ENCODE measurements at regions not wholly inside any gene's neighbourhood (a gene's known extent, or its start where the extent isn't known, plus 50 kb on each side); places are given as distances from the start of the nearest gene placed in this dataset.
A peak's percentile ranks its signal among the peaks of the same experiment; 100 is the strongest.

DNA sequence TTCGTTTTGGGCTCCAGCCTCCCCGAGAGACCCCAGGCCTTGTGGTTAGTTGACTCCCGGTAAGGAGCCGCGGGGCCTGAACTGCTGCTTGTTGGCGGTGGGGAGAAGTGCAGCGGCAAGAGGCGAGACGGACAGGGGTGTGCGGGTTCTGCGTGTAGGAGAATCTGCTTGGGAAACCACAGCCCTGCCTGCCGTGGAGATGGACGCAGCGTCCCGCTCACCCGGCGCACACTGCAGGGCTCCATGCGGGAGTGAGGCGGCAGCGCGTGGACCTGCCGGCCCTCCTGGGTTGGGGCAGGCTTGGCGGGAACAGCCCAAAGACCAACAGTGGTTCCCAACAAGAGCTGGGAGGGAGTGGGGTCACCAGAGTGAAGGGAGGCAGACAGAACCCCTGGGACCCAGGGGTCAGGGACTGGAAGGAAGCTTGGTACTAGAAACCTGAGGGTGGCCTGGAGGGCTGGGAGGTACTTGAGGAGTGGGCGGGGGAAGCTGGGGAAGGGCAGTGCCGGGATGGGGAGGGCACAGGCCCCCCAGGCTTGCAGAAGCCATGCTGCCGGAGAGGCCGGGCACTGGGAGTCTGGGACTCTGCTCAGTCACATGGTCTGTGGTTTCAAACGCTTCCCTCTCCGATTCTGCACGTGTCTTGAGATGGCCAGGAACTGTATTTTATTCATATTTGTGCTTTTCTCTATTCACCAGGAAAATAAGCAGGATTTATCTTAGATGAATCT, 70.8 kb downstream of the RGS12 start:
- DNase-seq (ENCODE audit: missing footprints), result no peak
- ATAC-seq, result no peak
- intact Hi-C loops (cut with DNase I), result no loop called here

DNA sequence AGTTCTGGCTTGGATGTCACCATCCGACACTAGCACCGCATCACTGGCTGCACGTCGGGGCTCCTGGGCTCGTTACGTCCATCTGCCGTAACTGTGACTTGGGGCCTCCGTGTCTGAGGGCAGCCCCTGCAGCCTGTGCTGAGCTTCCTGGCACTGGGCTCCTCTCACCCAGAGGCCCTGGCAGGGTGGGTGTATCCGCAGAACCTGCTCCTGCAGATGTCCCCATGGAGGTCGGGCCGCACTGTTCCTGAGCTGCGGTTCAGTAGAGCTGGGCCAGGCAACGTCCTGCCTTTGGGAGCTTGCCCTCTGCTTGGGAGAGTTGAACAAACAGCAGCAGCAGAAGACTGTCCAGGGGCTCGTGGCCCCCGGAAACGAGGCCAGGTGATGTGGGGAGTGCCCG, 71.4 kb downstream of the RGS12 start:
- intact Hi-C loops (cut with DNase I), result no loop called here
- no peak for DNase-seq (ENCODE audit: missing footprints)
- no peak for ATAC-seq

DNA sequence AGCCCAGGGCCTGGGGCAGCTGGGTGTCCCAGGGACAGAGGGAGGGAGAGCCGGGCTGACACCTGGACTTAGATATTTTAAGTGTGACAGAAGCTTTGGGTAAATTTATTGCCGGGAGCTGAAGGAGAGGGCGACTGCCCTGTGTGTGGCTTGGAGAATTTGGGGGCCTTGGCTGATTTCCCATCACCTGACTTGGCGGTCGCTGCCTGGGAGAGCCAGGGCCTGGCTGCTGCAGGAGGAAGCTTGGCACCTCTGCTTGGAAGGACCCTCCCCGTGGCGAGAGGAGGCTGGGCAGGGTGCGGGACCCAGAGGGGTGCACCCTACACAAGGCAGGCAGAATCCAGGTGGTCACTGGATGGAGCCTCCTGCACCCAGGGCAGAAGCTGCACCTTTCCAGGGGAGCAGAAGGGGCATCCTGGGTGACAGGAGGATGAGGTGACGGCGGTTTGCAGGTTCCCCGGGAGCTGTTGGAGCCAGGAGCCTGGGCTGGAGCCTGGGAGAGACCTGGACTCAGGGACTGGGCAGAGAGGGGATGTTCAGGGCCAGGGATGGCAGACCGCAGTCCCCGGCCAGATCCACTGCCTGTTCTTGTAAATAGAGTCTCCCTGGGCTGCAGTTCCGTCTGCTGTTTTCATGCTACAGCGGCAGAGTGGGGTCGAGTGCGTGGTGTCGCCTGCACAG, 72.0 kb downstream of the RGS12 start:
- ATAC-seq, result no peak
- no peak for DNase-seq (ENCODE audit: missing footprints)
- intact Hi-C loops (cut with DNase I), result no loop called here

DNA sequence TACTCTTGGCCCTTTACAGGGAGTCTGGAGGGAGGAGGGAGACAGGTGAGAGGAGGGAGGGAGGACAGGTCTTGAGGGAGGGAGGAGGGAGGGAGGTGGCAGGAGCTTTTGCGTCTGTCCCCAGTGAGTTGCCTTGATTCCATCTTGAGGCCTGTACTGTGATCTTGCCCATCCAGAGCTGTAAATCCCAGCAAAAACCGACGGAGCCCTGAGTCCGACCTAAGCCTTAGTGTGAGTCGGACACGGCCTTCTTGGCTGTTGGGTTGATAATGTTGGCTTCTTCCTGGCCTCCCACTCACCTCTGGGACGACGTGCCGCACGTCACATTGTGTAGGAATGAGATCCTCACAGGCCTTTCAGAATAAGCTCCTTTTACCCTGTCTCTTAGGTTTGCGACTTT, 72.5 kb downstream of the RGS12 start:
- intact Hi-C loops (cut with DNase I), result no loop called here
- DNase-seq (ENCODE audit: missing footprints), result no peak
- no peak for ATAC-seq

DNA sequence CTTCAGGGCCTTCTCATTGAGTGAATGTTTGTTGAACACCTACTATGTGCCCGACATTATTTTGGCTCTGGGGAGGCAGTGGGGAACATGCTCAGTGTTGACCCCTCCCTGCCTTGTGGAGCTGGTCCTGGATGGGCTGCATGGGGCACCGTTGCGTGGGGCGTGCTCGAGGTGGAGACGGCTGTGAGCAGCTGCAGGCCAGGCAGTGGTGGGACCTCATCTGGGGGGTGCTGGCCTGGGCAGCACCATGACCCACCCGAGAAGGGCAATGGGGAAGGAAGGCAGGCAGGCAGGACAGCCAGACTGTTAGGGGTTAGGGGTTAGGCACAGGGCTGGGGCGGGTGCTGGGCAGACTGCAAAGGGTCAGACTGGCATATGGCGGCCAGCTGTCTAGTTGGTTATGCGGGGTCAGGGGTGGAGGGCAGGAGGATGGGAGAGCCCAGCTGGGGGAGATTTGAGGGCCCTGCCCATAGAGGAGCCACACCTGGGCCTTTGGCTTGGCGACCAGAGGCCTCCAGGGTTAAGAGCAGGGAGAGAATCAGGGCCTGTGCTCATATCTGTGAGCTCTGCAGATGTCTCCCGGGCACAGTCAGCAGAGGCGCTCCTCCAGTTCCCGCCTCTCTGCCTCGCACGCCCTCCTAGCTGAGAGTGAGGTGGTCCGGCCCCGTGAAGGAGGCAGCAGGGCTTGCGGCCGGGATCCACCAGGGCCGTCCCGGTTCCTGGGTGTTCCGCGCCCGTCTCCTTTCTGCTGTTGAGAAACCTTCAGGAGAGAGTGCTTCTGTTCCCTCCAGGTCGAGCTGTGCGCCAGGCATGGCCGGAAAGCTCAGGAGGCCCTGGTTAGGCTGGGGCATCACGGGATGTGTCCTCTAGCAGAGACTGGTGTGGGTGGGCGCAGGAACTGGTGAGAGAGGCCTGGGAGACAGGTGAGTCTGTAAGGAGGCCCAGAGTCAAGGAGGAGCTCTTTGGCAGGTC, 73.3 kb downstream of the RGS12 start:
- intact Hi-C loops (cut with DNase I), result no loop called here
- DNase-seq (ENCODE audit: missing footprints), result no peak
- no peak for ATAC-seq

GRCh38 chr4:3366893-3367775, 74.3 kb downstream of the RGS12 start:
- ATAC-seq (no peak), DNase-seq (ENCODE audit: missing footprints) (no peak)
- intact Hi-C loops (cut with DNase I), result no loop called here

DNA sequence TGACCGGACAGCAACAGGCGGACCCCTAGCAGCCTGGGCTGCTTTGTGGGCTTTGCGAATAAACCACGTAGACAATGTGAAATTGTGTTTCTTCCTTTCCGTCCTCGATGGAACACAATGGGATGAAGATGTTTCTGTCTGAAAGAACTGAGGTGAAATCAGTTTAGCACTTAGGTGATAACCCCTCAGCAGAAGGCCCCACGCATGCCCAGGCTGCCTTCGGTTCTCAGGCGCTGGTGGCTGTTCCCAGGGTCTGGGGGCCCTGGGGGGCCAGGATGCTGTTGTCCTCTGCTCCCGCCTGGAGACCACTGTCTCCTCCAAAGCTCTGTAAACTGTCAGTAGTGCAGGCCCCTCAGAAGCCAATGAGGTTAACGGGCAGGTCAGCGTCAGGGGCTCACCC, 73.9 kb upstream of the HGFAC start:
- DNase-seq (ENCODE audit: missing footprints) (no peak), ATAC-seq (no peak)
- intact Hi-C loops (cut with DNase I), result loop anchor here (1.0 kb wide), 1 partner anchor 16 kb away; no protein-coding TSS in a partner anchor

DNA sequence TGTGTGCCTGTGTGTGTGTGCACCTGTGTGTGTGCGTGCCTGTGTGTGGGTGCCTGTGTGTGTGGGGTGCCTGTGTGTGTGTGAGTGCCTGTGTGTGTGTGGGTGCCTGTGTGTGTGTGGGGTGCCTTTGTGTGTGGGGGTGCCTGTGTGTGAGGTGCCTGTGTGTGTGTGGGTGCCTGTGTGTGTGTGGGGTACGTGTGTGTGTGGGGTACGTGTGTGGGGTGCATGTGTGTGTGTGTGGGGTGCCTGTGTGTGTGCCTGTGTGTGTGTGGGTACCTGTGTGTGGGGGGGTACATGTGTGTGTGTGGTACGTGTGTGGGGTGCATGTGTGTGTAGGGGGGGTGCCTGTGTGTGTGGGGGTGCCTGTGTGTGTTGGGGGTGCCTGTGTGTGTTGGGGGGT, 73.4 kb upstream of the HGFAC start:
- intact Hi-C loops (cut with DNase I), result loop anchor here (1.0 kb wide), 1 partner anchor 16 kb away; no protein-coding TSS in a partner anchor
- no peak for DNase-seq (ENCODE audit: missing footprints)
- ATAC-seq, result no peak

DNA sequence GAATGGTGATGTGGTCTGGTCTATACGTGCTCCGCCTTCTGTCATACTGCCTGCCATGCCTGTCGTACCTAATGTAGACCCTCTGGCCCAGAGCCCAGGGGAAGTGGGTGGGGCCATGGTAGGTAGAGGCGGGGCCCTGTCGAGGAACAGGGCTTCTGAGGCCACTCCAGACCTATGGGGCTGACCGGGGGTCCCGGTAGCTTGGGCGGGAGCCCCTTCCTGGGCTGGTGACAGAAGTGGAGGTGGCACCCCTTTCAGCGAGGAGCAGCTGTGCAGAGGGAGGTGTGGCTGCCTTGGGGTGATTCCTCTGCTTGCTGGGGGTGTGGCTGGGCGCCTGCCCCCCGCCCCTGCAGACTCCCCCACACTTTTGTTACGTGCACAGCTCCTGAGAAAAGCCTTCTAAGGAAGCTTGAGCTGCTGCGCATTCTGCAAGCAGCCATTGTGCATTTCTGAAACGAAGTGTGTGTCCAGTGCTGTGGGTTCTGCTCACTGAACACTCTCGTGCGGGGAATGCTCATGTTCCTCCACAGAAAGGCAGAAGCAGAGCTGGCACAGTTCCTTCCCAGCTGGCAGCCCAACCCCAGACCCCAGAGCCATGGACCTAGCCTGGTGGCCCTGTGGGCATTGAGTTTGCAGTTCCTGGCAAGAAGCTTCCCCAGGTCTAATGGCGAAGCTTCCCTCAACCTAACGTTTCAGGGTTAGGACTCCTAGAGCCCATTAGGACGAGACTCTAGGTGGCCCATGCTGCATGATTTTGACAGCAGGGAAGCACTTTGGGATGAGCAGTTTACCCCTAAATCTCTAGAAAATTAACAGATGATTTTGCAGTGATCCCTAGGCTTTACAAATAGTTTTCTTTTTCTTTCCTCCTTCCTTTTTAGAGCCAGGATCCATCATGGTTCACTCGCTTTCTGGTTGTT, 72.7 kb upstream of the HGFAC start:
- no peak for DNase-seq (ENCODE audit: missing footprints)
- intact Hi-C loops (cut with DNase I), result loop anchor here (1.0 kb wide), 1 partner anchor 17 kb away; no protein-coding TSS in a partner anchor
- no peak for ATAC-seq

DNA sequence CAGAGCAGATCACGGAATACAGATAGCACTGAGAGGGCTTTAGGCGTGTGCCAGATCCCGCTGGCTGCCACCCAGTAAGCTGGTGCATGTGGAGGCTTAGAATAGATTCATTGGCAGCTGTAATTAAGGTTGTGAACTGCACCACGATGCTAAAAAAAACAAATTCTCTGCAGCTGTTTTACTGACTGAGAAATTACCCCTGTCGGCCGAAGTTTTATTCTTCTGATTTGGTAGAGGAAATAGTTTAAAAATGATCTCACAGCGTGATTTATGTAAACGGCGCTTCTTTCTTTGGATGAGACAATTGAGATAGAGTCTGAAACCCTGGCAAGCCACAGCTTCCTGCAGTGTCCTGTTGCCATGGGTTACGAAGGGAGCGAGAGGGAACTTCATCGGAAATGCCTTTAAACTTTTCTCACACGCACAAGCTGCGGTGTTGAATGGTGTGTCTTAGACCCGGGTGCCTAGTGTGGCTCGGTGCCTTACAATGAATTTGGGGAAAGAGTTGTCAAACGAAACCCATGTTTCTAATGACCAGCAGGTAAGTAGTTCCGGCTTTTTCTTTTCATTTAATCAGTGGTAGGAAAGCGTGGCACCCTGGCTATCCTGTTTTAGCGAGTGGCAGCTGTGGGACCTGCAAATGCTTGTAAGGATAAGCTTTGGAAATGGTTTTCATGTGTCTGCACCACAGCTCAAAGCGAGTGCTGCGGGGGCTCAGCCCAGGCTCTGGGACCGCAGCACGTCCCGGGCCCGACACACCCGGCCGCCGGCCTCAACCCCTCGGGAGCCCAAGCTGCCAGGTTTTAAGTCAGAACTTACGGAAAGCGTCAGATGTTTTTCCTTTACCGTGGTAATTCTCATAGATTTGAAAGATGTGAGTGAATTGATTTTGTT, 71.7 kb upstream of the HGFAC start:
- intact Hi-C loops (cut with DNase I), result no loop called here
- ATAC-seq (peak; percentile 64), DNase-seq (ENCODE audit: missing footprints) (no peak)

GRCh38 chr4:3371033-3372001, 70.5 kb upstream of the HGFAC start:
- DNase-seq (ENCODE audit: missing footprints) (no peak), ATAC-seq (no peak)
- intact Hi-C loops (cut with DNase I), result no loop called here

DNA sequence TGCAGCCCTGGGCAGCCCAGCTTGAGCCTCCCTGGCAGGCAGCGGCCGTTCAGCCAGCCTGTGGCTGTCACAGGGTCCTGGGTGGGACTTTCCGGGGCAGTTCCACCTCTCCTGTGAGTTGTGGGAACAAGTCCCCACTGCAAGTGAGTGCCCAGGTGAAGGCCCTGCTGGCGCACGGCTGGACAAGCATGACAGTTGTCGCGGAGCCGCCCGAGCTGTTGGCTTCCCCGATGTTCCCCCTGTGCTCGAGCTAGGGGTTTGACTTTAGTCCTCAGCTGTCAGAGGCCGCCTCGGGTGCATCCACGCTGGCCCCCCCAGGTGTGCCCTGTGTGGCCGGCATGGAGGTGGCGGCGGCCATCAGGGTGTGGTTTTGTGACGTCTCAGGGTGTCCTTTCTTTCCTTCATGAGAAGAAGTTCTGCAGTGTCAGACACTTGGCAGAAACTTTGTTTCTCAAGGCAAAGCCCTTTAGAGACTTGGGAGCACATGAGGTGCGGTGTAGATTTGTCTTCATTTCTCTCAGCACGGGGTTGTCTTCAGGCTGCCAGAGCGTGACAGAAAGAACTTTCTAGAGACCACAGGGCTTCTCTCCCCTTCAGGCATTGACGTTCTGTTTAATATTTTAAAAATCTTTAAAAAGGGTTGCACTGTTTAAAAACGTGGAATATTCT, 69.4 kb upstream of the HGFAC start:
- intact Hi-C loops (cut with DNase I), result no loop called here
- DNase-seq (ENCODE audit: missing footprints) (no peak), ATAC-seq (no peak)

DNA sequence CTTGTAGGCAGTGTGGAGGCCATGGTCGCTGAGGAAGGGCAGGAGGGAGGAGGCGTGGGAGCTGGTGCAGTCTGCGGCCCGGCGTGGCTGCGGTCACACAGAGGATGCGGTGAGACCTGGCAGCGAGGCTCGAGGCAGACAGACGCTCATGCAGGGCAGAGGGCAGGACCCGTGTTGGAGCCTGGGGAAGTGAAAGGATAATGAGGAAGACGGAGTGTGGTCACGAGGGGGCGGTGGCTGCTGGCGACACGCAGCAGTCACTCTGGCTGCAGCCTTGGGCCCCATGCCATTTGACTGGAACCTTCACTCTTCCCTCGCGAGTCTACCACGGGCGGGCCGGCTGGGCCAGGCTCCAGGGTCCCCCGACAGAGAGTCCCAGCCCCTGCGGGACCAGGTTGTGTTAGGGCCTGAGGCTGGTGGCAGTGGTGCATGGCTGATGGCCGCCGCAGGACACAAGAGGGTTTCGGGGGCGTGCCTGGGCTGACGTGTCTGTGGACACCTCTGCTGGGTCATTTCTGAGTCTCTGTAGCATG, 68.8 kb upstream of the HGFAC start:
- ATAC-seq, result peak; percentile 20
- intact Hi-C loops (cut with DNase I), result no loop called here

GRCh38 chr4:3373468-3373867, 68.3 kb upstream of the HGFAC start:
- intact Hi-C loops (cut with DNase I), result no loop called here
- ATAC-seq (no peak), DNase-seq (ENCODE audit: missing footprints) (no peak)

More for the DNA sequence above, 68.8 kb upstream of the HGFAC start:
- peak; percentile 87 for DNase-seq (ENCODE audit: missing footprints)

Measured in Right ventricle myocardium inferior (tissue), 1 donor.